IPS-NIHi11 (cell line): ENCODE measurements at regions not wholly inside any gene's neighbourhood (a gene's known extent, or its start where the extent isn't known, plus 50 kb on each side); places are given as distances from the start of the nearest gene placed in this dataset.
A peak's percentile ranks its signal among the peaks of the same experiment; 100 is the strongest.

Experiments used
- DNase-seq: peaks from one replicate; pipeline ENCODE4 v3.0.0; 2012; ENCODE audit warnings: mixed read lengths, low spot score

DNA sequence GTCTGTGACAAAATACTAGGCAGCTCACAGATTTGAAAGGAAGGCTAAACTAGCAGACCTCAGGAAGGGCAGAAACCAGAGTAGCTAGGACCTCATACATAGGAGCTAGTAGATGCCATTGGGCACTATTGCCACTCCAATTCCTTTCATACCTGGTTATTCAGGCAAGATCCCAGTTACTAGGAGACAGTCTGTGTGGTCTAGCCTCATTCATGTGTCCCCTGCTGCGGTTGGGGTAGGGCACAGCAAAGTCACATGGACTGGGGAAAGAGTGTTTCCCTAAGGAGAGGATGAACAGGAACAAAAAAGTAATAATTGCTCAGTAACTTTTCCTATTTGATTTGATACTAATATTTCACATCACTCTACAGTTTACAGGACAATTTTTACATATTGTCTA, 204.6 kb upstream of the HEY2 start:
- DNase-seq: peak; percentile 11

DNA sequence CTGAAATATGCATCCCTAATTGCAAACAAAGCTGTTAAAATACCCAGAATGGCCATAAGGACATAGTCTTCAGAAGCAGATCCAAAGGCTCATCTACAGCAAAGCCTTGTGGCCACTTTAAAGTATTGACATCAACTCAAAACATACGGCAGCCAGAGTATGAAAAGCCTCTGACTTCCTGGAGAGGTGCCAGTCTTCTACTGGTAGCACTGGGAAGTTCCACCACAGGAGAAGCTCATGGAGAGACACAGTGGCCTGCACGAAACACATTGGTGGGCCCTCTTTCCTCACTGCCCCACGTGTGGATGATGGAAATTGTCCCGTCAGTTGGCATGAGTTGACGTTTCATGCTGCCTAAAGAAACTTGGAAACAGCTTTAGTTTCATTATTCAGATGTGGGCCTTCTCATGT, 202.6 kb upstream of the HEY2 start:
- no peak for DNase-seq

DNA sequence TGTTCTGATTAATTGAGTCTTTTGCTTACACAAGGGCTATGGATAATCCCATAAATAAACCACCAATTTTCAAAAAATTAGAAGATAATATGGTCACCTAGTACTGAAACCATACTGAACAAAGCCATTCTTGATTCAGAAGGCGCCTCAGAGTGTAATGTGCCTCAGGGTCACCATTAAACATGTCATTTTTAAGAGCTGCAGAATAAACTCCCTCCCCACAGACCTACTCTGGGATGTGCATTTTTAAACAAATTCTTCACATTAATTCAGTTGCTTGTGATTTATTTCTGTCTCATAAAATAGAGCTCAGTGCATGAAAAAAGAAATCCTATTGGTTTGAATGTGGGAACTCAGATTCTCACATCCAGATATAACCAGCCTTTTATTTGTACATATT, 202.1 kb upstream of the HEY2 start:
- DNase-seq: no peak

DNA sequence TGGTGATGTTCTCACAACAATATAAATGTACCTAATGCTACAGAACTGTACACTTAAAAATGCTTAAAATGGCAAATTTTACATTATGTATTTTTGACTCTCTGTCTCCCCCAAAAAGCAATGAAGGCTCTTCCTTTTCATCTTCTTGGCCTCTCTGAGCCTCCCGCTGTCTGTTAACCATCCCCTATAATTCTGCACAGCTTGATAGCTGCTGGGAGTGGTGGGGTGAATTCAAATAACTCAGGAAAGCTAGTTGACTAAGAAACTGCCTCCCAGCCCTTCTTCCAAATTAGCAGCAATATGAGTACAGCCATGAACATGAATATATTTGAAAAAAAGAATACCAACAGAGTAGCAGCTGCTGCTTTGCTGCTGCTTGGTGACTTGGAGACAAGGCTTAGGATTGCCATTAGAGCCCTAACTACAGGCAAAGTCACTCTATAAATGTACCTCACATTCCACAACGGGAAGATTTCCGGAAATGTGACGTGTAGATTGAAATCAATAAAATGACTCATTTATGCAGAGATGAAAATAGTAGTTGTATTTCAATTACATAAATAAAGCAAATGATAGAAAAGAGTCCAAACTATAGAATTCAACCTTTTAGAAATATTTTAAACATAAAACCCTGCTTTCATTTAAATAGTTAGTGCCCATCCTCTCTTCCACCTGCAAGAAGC, 200.1 kb upstream of the HEY2 start:
- no peak for DNase-seq

DNA sequence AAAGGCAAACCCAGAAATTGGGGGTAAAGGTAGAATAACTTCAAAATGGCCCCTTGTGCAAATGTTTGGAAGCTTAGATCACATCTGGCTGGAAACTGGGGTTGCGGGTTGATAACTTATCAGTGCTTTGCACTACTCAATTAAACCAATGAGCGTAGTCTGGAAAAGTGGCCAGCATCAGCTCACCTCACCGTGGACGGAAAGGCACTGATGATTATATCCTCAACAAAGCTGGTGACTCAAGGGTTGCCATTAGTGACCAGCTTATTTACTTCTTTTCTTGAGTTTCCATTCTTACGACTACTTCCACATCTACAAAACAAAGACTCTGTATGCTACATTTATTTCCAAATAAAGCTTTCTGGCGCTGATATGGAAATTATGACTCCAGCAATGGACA, 198.5 kb upstream of the HEY2 start:
- DNase-seq: no peak

DNA sequence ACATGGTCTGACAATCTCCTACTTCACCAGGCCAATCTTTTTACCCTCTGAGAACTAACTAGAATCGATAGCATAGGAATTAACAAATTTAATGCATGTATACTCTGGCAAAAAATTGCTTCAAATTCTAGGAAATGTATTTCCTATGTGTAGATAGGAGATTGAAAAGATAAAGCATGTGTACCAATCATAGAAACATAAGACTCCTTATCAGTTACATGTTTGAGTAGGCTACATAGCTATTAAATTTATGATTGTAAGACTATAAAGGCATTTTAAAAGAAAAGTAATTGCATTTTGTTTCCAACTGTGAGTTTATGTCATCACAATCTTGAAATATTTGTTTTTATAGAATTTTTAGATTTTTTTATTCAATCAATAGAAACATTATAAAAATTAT, 196.6 kb upstream of the HEY2 start:
- DNase-seq: no peak

DNA sequence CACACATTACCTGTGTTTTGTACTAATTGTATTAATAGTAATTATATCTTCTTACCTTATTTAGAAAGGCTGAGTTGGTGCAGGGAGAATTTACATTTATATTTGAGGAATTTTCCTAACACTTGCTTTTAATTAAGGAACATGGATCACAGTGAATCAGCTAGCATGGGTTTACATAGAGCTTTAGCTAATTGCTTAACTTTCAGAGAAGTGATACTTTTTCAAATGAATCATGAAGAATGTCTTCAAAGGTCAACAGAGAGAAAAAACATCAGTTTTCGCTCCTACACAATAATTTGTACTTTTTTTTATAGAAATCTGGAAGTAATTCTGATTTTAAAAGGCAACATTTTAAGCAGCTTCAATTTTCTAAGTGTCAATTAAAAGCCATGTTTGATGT, 195.0 kb upstream of the HEY2 start:
- DNase-seq: no peak

DNA sequence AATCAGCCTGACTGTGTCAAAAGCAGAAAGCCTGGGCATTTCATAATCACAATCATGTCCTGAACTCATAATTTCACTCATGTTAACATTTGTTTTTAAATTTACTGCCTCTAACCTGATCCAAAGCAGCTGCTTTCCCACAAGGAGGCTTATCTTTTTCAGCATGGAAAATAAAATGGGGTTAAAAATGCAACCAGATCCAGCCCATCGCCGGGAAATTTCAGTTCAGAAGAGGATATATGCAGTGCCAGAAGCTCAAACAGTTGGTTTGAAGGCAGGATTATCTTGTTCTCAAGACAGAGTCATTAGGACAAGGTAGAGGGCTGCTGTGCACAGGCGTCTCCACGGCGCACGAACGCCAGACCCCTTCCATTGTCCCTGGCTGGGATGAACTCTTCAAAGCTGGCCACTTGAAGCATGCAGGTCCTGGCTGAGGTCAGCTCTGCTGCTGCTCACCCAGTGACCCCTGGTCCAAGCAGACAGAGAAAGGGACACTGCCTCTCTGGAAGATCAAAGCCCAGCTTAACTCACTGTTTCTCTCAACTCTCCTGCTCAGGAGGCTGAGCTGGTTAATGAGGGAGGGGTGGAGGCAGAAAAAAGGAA, 191.1 kb upstream of the HEY2 start:
- DNase-seq: no peak

DNA sequence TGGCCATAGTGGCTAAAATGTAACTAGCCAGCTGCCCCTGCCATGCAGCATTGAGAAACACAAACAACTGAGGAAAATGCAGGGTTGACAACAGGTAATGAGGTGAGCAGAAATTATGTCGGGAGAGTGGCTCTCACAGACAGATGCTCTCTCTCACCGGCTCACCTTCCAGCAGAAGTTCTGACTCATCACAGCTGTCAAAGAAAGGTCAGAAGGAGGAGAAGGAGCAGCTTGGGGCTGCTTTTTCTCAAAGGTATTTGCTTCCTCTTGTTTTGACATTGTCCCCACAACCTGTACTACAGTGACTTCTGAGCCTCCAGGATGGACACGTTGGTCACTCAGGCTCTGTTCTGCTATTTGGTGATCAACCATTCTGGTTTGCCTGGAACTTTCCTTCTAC, 190.5 kb upstream of the HEY2 start:
- no peak for DNase-seq

DNA sequence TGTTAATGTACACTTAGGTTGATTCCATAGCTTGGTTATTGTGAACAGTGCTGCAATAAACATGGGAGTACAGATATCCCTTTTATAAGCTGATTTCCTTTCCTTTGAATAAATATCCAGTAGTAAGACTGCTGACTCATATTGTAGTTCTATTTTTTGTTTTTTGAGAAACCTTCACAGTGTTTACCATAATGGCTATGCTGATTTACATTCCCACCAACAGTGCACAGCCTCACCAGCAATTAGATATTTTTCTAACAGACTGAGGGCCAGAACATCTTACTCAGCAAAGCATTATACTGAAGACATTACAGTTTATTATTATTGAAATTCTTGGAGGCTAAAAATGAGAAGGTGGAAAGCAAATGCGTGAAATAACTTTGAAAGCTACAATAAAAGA, 187.3 kb upstream of the HEY2 start:
- DNase-seq: no peak

DNA sequence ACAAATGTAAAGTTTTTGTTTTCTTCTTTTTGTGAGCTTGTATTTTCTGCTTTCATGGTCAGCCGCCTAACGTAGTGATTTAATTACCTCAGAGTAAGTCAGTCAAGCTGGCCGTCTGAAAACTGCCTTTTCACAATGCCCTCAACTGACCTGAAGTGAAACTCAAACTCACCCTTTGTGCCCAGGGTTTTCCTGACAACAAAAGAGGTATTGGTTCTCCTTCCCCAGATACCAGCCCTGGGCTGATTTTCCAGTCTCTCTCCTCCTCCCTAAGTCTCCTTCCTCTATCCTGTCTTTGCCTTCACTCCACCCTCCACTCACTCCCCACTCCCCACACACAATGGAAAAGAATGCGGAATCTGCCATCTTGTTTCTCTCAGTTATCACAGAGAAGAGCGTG, 184.5 kb upstream of the HEY2 start:
- no peak for DNase-seq

DNA sequence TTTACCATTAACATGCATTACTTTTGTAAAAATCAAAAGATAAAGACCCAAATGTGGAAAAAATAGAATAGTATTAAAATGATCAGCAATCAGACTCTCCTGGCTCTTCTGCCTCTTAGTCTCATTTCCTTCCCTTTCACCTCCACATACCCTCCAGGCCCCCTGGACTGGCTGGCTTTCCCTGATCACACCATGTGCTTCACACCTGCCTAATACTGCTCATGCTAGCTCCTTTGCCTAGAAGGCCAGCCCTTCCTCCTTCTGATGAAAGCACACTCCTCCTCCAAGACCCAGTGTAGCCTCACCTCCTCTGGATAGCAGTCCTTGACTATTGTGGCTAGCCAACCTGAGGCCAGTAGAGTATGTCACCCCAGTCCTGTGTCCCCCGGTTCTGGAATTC, 182.0 kb upstream of the HEY2 start:
- DNase-seq: no peak

DNA sequence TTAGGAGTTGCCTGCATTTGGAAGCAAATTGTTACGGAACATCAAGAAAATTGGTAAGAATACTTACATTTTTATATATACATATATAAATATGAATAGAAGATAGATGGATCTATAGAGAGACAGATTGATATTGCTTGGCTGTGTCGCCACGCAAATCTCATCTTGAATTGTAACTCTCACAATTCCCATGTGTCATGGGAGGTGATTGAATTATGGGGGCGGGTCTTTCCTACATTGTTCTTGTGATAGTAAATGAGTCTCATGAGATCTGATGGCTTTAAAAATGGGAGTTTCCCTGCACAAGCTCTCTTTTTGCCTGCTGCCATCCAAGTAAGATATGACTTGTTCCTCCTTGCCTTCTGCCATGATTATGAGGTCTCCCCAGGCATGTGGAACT, 180.8 kb upstream of the HEY2 start:
- DNase-seq: no peak

DNA sequence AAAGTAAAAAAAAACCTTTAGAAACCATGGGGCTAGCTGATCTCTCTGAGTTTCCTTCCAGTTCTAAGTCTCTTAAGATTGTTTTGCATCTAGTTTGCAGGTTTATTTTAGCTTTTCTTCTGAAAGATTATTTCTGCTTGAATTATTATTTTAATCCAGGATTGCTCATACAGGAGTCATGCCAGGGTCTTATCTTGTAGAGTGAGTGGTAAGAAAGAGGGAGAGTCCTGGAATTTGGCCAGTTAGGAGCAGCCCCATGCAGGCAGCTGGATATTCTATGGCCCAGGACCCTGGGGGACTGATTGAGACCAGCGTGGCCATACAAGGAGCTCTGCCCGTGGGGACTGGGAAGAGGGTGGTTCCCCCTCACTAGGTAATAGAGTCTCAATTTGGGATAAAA, 178.9 kb upstream of the HEY2 start:
- no peak for DNase-seq

DNA sequence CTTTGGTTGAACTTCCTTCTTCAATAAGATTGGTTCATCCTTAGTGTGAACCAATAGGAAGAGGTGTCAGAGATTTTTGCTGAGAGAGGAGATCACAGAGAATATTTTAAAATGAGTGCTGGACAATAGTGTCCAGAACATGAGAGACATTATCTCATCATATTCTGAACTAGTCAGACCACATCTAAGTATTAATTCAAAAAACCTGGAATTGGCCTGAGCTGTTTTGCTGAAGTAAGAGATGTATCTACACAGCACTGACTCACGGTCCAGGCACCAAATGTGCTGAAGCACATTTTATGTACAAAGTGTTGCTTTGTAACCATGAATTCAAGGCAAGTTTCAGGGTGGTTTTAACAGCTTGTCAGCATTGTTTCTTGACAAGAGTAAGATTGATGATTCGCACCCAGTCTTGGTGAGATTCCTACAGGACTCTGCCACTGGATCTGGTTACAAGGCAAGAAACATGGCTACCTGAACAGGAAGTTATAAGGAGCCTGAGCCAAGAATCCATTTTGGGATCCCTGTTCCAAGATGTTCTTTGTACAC, 178.2 kb upstream of the HEY2 start:
- DNase-seq: no peak

DNA sequence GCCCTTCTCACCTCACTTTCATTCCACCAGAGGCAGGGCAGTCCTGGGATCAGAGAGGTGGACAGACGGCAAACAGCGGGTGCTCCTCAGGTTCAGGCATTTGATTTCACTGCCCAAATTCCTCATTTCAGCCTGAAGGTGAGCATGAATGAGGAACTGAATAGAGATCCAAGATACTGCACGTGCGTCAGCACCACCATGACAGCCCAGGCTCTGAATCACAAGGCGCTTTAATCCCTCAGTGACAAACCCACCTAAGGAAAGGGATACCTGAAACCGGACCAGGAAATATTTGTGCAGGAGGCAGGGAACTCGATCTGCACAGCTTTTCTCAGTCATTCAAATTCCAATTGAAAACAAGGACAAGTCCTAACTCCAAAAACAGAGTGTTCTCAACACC, 174.8 kb upstream of the HEY2 start:
- DNase-seq: no peak

DNA sequence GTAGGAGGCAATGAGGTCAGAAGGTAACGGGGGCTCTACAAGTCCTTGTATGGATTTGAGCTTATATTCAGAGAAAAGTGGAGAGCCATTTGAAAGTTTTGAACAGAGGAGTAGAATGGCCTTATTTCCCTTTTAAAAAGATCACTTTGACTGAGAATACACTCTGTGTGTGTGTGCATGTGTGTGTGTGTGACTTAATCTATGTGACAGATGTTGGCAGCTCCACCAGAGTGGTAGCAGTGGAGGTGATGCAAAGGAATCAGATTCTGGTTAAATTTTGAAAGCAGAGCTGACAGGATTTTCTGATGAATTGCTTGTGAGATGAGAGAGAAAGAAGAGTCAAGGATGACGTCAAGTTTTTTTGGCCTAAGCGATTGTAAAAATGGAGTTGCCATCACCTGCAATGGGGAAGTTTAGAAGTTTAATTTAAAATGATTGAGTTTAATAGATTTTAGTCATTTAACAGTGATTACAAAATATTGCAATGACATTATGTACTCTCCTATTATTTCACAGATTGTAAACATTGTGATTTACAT, 172.2 kb upstream of the HEY2 start:
- DNase-seq: no peak

DNA sequence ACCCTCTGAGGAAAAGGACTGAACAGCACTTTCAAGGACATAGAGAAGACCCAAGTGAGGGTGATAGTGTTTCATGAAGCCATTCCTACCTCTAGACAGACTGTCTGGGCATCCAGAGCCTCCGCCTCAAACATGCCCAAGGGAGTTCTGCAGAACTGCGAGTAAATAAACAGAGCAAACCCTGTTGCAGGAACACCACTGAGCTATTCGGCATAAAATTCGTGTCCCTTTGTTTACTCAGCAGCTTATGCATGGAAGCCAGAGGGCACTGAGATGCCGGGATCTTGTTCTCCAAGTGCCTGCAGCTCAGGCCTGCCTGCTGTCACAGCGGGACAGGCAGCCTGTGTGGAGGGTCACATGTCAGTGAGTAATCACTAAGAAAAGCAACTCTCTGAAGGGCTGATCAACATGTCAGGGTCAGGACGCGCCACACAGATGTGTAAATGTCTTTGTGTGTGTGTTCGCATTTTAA, 164.9 kb upstream of the HEY2 start:
- DNase-seq: peak; percentile 74

DNA sequence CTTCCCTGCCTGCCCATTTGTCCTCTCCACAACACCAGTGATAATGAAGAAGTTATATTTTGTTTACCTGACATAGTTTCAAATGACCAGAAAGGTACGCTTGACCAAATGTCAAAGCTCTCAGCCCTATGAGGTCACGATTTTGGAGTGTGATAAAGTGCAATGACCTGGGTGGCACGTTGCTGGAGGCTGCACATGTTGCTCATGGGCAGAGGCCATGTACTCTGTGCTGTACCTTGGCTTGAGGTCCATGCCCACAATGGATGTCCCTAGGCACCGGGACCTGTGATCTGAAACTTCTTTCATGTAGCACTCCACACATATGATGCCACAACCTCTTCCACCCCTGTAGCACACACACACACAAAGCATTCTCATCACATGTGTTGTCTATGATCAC, 164.0 kb upstream of the HEY2 start:
- DNase-seq: no peak

DNA sequence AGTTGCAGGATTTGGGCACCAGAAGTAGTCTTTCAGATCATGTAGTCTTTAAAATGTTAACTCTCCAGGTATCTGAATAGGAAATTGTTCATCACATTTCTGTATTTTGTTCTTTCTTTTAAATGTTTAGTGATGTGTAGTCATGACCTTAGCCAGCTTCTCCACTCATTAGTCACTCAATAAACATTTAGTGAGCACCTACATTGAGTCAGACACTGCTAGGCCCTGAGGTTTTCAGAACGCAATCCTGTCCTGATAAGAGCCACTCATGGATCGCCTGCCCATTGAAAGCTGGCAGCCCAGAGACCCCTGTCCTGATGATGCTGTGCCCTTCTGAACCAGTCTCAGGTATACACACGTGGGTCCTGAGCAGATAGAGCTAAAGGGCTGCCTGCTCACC, 163.4 kb upstream of the HEY2 start:
- no peak for DNase-seq

DNA sequence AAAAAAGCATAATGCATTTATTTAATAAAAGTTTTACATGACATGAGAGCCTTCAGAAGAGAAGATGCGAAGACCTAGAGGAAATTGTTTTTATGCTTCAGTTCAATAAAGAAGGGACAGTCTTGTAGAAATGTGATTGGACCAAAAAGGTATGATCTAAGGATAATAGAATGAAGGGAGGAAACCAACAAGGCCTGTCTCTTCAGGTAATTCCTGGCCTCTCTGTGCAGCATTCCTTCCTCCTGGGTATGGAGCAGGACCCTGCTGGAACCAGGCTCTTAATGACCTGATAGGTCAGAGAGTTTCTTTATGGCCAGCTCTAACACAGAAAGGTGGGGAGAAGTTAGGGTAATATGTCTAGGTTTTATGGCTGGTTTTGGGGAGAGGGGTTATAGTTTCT, 162.8 kb upstream of the HEY2 start:
- no peak for DNase-seq

DNA sequence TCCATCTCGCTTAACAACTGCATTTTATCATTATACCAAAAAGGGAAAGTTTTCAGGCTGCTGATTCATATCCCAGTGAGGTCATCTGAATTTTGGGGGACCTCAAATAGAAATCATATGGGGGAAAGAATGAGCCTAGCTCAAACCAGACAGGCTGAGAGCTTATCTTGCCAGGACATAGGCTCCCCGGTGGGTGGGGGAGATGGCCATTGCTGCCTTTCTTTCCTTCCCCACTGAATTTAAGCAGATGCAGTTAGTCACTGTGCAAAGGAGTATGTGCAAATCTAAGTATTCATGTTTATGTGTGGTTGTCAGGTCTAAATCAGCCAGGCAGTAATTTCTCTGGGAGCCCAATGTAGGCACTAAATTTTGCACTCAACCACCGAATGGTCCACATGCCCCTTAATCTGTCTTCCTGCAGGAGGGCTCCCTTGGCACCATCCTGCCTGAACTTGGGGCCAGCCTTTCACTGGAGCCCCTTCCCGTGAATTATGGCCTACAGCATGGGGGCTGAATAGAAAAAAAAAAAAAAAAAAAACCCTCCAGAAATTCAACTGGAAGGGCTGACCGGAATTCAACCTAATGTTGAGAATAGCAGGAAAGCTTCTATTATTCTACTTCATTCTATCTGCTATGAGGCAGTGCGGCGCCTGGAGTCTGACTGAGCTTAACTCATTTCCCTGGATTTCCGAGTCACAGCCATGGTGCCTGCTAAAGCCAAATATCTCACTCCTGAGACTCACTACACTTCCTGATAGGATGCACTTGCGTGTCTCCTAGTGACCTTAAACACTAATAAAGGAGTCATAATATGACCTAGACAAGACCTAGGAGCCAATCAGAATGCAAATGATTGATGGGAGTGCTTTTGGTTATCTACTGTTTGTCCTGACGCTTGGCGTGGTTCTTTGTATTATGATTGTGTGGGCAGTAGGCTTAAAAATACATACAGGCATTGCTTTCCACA, 161.5 kb upstream of the HEY2 start:
- DNase-seq: no peak
